Peyer's patch (tissue), 4 donors: ENCODE measurements at regions not wholly inside any gene's neighbourhood (a gene's known extent, or its start where the extent isn't known, plus 50 kb on each side); places are given as distances from the start of the nearest gene placed in this dataset.

ENCODE experiments used
- POLR2A ChIP-seq, 2 donors: fragments of 450-650 bp; IDR thresholded peaks; one replicate each; pipeline ENCODE4 v1.5.1; 2017; ENCODE audit warnings: antibody characterized with exemption in 2 of 2, mild to moderate bottlenecking in 2 of 2, moderate library complexity in 2 of 2
- TF ChIP-seq, protein P1 (sequence below), 6 experiments: fragments of 450-650 bp in 4 of 6; fragments of 200-600 bp in 2 of 6; sonication (generic) in 1 of 6; IDR thresholded peaks; one replicate each; pipeline ENCODE4 v1.5.1; 2017 to 2019; ENCODE audit warnings: antibody characterized with exemption in 6 of 6, mild to moderate bottlenecking in 3 of 6, moderate library complexity in 1 of 6

DNA sequence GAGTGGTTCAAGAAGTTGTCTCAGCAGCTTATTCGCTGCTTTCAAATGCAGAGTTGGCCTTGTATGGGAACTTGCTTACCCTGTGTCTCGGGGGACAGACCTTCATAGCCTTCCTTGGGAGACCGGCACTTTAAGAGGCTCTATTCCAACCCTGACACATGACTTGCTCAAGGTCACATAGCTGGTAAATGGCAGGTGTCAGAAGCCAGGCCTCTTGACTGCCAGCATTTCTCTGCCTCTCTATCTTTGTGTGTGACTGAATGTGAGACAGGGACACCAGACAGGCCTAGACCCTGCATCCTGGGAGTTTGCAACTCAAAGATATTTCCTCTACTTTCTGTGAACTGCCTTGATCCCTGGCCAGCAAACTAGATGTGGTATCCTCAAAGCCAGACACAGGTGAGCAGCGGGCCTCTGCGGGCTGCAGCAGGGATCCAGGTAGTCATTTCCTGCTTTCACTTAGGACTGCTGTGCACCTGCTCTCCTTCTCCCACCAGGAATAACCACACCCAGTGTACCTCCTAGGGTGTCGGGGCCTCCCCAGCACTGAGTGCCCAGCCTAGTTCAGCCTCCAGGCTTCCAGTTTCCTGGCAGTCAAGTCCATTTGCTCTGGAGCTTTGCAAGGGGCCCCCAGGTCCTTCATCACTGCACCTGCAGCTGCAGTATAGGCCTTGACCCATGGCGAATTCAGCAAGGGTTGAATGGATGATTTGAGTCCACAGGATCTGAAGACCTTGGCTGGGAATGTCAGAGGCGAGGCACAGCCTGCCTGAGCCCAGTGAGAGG lies 116.6 kb upstream of the TNRC6C start:
- TF ChIP-seq POLR2A (IDR thresholded peaks at IDR 0.05), result no peak
- TF ChIP-seq, protein P1, sequence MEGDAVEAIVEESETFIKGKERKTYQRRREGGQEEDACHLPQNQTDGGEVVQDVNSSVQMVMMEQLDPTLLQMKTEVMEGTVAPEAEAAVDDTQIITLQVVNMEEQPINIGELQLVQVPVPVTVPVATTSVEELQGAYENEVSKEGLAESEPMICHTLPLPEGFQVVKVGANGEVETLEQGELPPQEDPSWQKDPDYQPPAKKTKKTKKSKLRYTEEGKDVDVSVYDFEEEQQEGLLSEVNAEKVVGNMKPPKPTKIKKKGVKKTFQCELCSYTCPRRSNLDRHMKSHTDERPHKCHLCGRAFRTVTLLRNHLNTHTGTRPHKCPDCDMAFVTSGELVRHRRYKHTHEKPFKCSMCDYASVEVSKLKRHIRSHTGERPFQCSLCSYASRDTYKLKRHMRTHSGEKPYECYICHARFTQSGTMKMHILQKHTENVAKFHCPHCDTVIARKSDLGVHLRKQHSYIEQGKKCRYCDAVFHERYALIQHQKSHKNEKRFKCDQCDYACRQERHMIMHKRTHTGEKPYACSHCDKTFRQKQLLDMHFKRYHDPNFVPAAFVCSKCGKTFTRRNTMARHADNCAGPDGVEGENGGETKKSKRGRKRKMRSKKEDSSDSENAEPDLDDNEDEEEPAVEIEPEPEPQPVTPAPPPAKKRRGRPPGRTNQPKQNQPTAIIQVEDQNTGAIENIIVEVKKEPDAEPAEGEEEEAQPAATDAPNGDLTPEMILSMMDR (IDR thresholded peaks at IDR 0.05), result no peak
